ENCODE measurements at regions not wholly inside any gene's neighbourhood (a gene's known extent, or its start where the extent isn't known, plus 50 kb on each side); places are given as distances from the start of the nearest gene placed in this dataset.

DNA sequence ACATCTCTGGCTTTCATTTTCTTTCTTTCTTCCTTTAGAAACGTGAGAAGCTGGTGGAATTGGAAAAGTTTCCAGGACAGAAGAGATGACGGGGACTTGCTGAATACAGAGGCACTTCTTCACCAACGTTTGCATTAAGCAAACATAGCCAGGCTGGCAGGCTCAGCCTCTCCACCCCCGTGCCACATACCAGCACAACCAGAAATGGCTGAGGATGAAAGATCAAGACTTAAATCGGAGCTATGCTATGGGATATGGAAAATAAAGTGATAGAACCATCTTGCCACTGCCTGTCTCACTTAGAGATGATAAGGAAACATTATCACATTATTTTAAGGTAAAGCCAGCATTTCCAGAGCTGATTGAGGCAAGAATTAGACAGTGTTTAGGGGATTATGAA is 483.3 kb downstream of the BCL11A start:
- ATAC-seq: no peak
- TF ChIP-seq, protein P1, sequence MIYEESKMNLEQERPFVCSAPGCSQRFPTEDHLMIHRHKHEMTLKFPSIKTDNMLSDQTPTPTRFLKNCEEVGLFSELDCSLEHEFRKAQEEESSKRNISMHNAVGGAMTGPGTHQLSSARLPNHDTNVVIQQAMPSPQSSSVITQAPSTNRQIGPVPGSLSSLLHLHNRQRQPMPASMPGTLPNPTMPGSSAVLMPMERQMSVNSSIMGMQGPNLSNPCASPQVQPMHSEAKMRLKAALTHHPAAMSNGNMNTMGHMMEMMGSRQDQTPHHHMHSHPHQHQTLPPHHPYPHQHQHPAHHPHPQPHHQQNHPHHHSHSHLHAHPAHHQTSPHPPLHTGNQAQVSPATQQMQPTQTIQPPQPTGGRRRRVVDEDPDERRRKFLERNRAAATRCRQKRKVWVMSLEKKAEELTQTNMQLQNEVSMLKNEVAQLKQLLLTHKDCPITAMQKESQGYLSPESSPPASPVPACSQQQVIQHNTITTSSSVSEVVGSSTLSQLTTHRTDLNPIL (CRISPR knock-in tag; IDR thresholded peaks at IDR 0.05; ENCODE audit: low read depth): no peak
- no peak for TF ChIP-seq POU6F1 (CRISPR knock-in tag; IDR thresholded peaks at IDR 0.05; ENCODE audit: borderline replicate concordance, low read depth)
- TF ChIP-seq ARNTL (CRISPR knock-in tag; IDR thresholded peaks at IDR 0.05; ENCODE audit: borderline replicate concordance, low read depth): no peak
- no peak for TF ChIP-seq OSR1 (CRISPR knock-in tag; IDR thresholded peaks at IDR 0.05)
- TF ChIP-seq BACH2 (CRISPR knock-in tag; IDR thresholded peaks at IDR 0.05; ENCODE audit: borderline replicate concordance): no peak

DNA sequence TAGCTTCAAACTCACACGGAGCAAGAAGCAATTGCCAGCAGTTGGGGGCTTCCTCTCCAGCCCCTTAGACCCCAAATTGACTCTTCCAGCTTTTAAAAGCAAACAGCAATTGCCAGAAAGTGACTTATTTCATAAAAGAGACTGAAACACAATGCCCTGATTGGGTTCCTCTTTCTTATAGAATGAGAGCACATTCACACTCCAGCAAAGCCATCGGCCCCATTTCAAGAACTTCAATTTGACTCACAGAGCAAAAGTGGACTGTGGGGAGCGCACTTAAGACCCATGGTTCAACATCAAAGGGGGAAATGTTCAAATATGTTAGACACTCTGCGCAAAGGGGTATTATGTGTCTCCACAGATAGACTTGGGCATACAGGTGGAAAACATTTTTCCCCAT is 484.7 kb downstream of the BCL11A start:
- TF ChIP-seq BACH2 (CRISPR knock-in tag; IDR thresholded peaks at IDR 0.05; ENCODE audit: borderline replicate concordance): no peak
- no peak for TF ChIP-seq PATZ1 (CRISPR knock-in tag; IDR thresholded peaks at IDR 0.05; ENCODE audit: borderline replicate concordance)
- TF ChIP-seq ZNF8 (CRISPR knock-in tag; IDR thresholded peaks at IDR 0.05): no peak
- TF ChIP-seq, protein P2, sequence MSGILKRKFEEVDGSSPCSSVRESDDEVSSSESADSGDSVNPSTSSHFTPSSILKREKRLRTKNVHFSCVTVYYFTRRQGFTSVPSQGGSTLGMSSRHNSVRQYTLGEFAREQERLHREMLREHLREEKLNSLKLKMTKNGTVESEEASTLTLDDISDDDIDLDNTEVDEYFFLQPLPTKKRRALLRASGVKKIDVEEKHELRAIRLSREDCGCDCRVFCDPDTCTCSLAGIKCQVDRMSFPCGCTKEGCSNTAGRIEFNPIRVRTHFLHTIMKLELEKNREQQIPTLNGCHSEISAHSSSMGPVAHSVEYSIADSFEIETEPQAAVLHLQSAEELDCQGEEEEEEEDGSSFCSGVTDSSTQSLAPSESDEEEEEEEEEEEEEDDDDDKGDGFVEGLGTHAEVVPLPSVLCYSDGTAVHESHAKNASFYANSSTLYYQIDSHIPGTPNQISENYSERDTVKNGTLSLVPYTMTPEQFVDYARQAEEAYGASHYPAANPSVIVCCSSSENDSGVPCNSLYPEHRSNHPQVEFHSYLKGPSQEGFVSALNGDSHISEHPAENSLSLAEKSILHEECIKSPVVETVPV (CRISPR knock-in tag; IDR thresholded peaks at IDR 0.05): no peak
- TF ChIP-seq ZFP30 (CRISPR knock-in tag; IDR thresholded peaks at IDR 0.05): no peak
- no peak for TF ChIP-seq SNAI2 (CRISPR knock-in tag; IDR thresholded peaks at IDR 0.05)
- no peak for TF ChIP-seq ZC3H10 (CRISPR knock-in tag; IDR thresholded peaks at IDR 0.05)
- no peak for TF ChIP-seq CSDC2 (CRISPR knock-in tag; IDR thresholded peaks at IDR 0.05)
- no peak for TF ChIP-seq POU6F1 (CRISPR knock-in tag; IDR thresholded peaks at IDR 0.05; ENCODE audit: borderline replicate concordance, low read depth)
- no peak for TF ChIP-seq TOX (CRISPR knock-in tag; IDR thresholded peaks at IDR 0.05; ENCODE audit: borderline replicate concordance)
- TF ChIP-seq GLIS3 (CRISPR knock-in tag; IDR thresholded peaks at IDR 0.05): no peak
- TF ChIP-seq, protein P1 (CRISPR knock-in tag; IDR thresholded peaks at IDR 0.05; ENCODE audit: low read depth): no peak
- TF ChIP-seq PPARA (CRISPR knock-in tag; IDR thresholded peaks at IDR 0.05; ENCODE audit: borderline replicate concordance): no peak
- no peak for TF ChIP-seq OSR1 (CRISPR knock-in tag; IDR thresholded peaks at IDR 0.05)
- ATAC-seq: no peak

DNA sequence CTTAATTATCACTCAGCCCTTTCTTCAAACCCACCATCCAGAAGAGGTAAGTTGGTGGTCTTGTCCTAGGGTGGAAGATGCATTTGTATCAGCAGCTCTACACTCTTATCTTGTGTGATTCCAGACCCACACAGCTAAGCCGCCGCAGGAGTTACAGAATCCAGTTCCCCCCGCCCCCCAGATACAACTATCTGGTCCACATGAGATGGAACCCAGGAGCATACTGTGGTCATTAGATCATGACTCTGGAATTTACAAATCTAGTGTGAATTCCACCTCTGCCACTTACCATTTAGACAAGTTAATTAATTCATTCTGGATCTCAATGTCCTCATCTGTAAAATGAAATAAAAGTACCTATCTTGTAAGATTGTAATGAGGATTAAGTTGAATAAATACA is 486.4 kb downstream of the BCL11A start:
- TF ChIP-seq TCF4 (CRISPR knock-in tag; IDR thresholded peaks at IDR 0.05; ENCODE audit: borderline replicate concordance) (no peak), ISL1 (CRISPR knock-in tag; IDR thresholded peaks at IDR 0.05) (no peak), PPARA (CRISPR knock-in tag; IDR thresholded peaks at IDR 0.05; ENCODE audit: borderline replicate concordance) (no peak), ZFP30 (CRISPR knock-in tag; IDR thresholded peaks at IDR 0.05) (no peak), ARNTL (CRISPR knock-in tag; IDR thresholded peaks at IDR 0.05; ENCODE audit: borderline replicate concordance, low read depth) (no peak), TOX (CRISPR knock-in tag; IDR thresholded peaks at IDR 0.05; ENCODE audit: borderline replicate concordance) (no peak), ZC3H10 (CRISPR knock-in tag; IDR thresholded peaks at IDR 0.05) (no peak), ZNF8 (CRISPR knock-in tag; IDR thresholded peaks at IDR 0.05) (no peak), PATZ1 (CRISPR knock-in tag; IDR thresholded peaks at IDR 0.05; ENCODE audit: borderline replicate concordance) (no peak), RARB (CRISPR knock-in tag; IDR thresholded peaks at IDR 0.05) (no peak), ZNF70 (CRISPR knock-in tag; IDR thresholded peaks at IDR 0.05) (no peak), OSR1 (CRISPR knock-in tag; IDR thresholded peaks at IDR 0.05) (no peak), POU6F1 (CRISPR knock-in tag; IDR thresholded peaks at IDR 0.05; ENCODE audit: borderline replicate concordance, low read depth) (no peak)
- TF ChIP-seq, protein P1 (CRISPR knock-in tag; IDR thresholded peaks at IDR 0.05; ENCODE audit: low read depth): no peak
- no peak for ATAC-seq
